OCI-LY7 (cell line): ENCODE measurements at regions not wholly inside any gene's neighbourhood (a gene's known extent, or its start where the extent isn't known, plus 50 kb on each side); places are given as distances from the start of the nearest gene placed in this dataset.

Experiments
- BruUV-seq: library from RNA; stranded (reverse); fragments of 400-500 nt; replicated peaks from 2 replicates; lab custom pipeline; 2021; lab: Mats Ljungman, UMichigan
- CTCF ChIA-PET: fragments of 300-600 bp; sonication (Branson Sonifier 250); formaldehyde crosslinking; loops from one replicate; lab custom pipeline; 2022; ENCODE audit warnings: antibody characterized with exemption; ENCODE audit not compliant: unreplicated experiment; lab: Charles Lee
- POLR2A ChIA-PET: fragments of 300-600 bp; sonication (Branson Sonifier 250); formaldehyde crosslinking; loops from one replicate; lab custom pipeline; 2022; ENCODE audit warnings: antibody characterized with exemption; lab: Charles Lee
- DNase-seq: peaks from one replicate; pipeline ENCODE4 v3.0.0-alpha.2; 2015; ENCODE audit warnings: low spot score
- H2AFZ ChIP-seq: fragments of 200-600 bp; sonication (generic), shearing (Covaris generic); 2 replicates; pipeline ENCODE4 v1.6.1; 2014; ENCODE audit warnings: mild to moderate bottlenecking, antibody characterized with exemption, low read length, moderate library complexity
- H3K27ac ChIP-seq: fragments of 200-600 bp; sonication (generic); 2 replicates; pipeline ENCODE4 v1.5.1; 2014; ENCODE audit warnings: mixed run types, low read depth, mild to moderate bottlenecking, moderate library complexity, low read length, inconsistent platforms; ENCODE audit not compliant: poor library complexity, severe bottlenecking
- H3K36me3 ChIP-seq: fragments of 200-600 bp; sonication (generic); 2 replicates; pipeline ENCODE4 v1.6.1; 2014; ENCODE audit warnings: mild to moderate bottlenecking, antibody characterized with exemption, low read length, moderate library complexity, mixed read lengths; ENCODE audit not compliant: insufficient read depth
- H3K4me1 ChIP-seq: fragments of 200-600 bp; sonication (generic); 2 replicates; pipeline ENCODE4 v1.5.1; 2014; ENCODE audit warnings: mild to moderate bottlenecking, low read length; ENCODE audit not compliant: insufficient read depth, poor library complexity, severe bottlenecking
- H3K4me2 ChIP-seq: fragments of 200-600 bp; sonication (generic); 2 replicates; pipeline ENCODE4 v1.6.1; 2014; ENCODE audit warnings: mild to moderate bottlenecking, low read length
- H3K4me3 ChIP-seq: fragments of 200-600 bp; sonication (generic); 2 replicates; pipeline ENCODE4 v1.5.1; 2014; ENCODE audit warnings: mild to moderate bottlenecking, low read depth, low read length; ENCODE audit not compliant: poor library complexity, severe bottlenecking
- H3K79me2 ChIP-seq: fragments of 200-600 bp; sonication (generic); 2 replicates; pipeline ENCODE4 v1.6.1; 2016; ENCODE audit warnings: low read depth, mild to moderate bottlenecking, low read length, moderate library complexity, mixed read lengths; ENCODE audit not compliant: insufficient read depth
- H3K9me2 ChIP-seq: fragments of 200-600 bp; sonication (generic); 2 replicates; pipeline ENCODE4 v1.6.1; 2016; ENCODE audit warnings: mild to moderate bottlenecking, low read length, mixed read lengths; ENCODE audit not compliant: insufficient read depth
- H3K9me3 ChIP-seq: fragments of 200-600 bp; sonication (generic); 2 replicates; pipeline ENCODE4 v1.6.1; 2014; ENCODE audit warnings: mild to moderate bottlenecking, mixed run types, low read length, mixed read lengths
- H4K20me1 ChIP-seq: fragments of 200-600 bp; sonication (generic); 2 replicates; pipeline ENCODE4 v1.6.1; 2014; ENCODE audit warnings: mild to moderate bottlenecking, antibody characterized with exemption, low read length, moderate library complexity, mixed read lengths; ENCODE audit not compliant: insufficient read depth
- EZH2phosphoT487 ChIP-seq: fragments of 200-600 bp; sonication (generic); IDR thresholded peaks from 2 replicates; pipeline ENCODE4 v1.6.1; 2018; ENCODE audit warnings: low read depth, borderline replicate concordance, mild to moderate bottlenecking, mixed run types, antibody characterized with exemption, low read length, moderate library complexity, mixed read lengths
- intact Hi-C: fragments of 100-400 bp; cut with micrococcal nuclease; formaldehyde crosslinking; loops from one replicate; pipeline ENCODE4 v1.10.0; 2022; ENCODE audit not compliant: unreplicated experiment
- TF ChIP-seq, protein P1 (sequence below): fragments of 200-600 bp; sonication (generic); conservative IDR thresholded peaks from 2 replicates; pipeline ENCODE4 v1.5.1; 2014; ENCODE audit warnings: mild to moderate bottlenecking, antibody characterized with exemption, low read length, moderate library complexity, mixed read lengths

DNA sequence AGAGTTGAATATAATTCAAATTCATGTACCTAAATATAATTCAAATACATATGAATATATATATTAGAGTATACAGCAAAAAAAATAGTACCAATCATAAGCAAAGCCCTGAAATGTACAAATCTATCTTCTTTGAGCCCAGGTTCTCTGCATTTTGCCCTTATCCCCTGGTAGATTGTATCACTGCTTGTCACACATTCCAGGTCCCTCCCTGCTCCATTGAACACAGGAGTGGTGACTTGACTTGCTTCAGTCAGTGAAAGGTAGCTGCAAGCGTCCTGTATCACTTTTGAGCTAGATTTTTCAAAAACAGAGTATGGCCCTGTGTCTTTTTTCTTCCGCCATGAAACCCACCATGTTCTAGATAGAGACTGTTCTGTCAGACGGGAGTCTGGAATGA lies 369.4 kb downstream of the LIG4 start:
- CTCF ChIA-PET: no interaction called here
- POLR2A ChIA-PET: interaction anchor here (0.6 kb wide), 1 partner anchor 288 kb away, joined by 3 read pairs; no protein-coding TSS in a partner anchor
- no peak for DNase-seq
- Histone ChIP-seq H3K4me3 (no peak overlapping the region), H3K79me2 (no peaks in the 10 kb centered on the region), H2AFZ (no peak overlapping the region), H3K9me3 (no peaks in the 10 kb centered on the region), H3K9me2 (no peaks in the 10 kb centered on the region), H3K4me2 (no peak overlapping the region), H3K27ac (no peak overlapping the region), H4K20me1 (no peaks in the 10 kb centered on the region), H3K4me1 (no peaks in the 10 kb centered on the region), H3K36me3 (no peaks in the 10 kb centered on the region)
- TF ChIP-seq EZH2phosphoT487: no peak
- BruUV-seq: no TSS peak
- intact Hi-C loops: no loop called here

GRCh38 chr13:107843681-107844080 lies 371.7 kb downstream of the LIG4 start:
- no peak for DNase-seq
- H3K9me3 ChIP-seq: no peaks in the 10 kb centered on the region
- no peak overlapping the region for H3K4me3 ChIP-seq
- H2AFZ ChIP-seq: no peak overlapping the region
- no peak overlapping the region for H3K27ac ChIP-seq
- H3K36me3 ChIP-seq: no peaks in the 10 kb centered on the region
- H3K79me2 ChIP-seq: no peaks in the 10 kb centered on the region
- ChIA-PET POLR2A (no interaction called here), CTCF (no interaction called here)
- intact Hi-C loops: no loop called here
- BruUV-seq: no TSS peak
- no peaks in the 10 kb centered on the region for H4K20me1 ChIP-seq
- no peak overlapping the region for H3K4me2 ChIP-seq
- H3K9me2 ChIP-seq: no peaks in the 10 kb centered on the region
- no peaks in the 10 kb centered on the region for H3K4me1 ChIP-seq
- TF ChIP-seq, protein P1, sequence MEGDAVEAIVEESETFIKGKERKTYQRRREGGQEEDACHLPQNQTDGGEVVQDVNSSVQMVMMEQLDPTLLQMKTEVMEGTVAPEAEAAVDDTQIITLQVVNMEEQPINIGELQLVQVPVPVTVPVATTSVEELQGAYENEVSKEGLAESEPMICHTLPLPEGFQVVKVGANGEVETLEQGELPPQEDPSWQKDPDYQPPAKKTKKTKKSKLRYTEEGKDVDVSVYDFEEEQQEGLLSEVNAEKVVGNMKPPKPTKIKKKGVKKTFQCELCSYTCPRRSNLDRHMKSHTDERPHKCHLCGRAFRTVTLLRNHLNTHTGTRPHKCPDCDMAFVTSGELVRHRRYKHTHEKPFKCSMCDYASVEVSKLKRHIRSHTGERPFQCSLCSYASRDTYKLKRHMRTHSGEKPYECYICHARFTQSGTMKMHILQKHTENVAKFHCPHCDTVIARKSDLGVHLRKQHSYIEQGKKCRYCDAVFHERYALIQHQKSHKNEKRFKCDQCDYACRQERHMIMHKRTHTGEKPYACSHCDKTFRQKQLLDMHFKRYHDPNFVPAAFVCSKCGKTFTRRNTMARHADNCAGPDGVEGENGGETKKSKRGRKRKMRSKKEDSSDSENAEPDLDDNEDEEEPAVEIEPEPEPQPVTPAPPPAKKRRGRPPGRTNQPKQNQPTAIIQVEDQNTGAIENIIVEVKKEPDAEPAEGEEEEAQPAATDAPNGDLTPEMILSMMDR: no peak
- TF ChIP-seq EZH2phosphoT487: no peak

DNA sequence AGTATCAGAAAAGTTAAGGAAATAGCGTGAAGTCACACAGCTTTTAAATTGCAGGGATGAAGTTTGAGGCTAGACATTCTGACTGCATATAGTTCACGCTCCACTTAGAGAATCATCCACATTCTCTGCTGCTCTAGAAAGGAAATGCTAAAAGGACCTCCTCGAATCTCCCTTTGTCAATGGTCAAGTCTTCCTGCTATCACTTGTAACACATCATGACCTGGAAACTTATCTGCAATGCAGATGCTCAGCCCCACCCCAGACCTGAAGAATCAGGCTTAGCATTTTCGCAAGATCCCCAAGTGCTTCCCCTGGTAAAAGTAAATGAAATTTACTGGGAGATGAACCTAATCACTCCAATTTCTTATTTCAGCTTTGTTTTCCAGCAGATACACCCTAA lies 372.1 kb downstream of the LIG4 start:
- Histone ChIP-seq H3K27ac (no peak overlapping the region), H3K79me2 (no peaks in the 10 kb centered on the region), H3K9me2 (no peaks in the 10 kb centered on the region), H4K20me1 (no peaks in the 10 kb centered on the region), H3K4me3 (no peak overlapping the region), H3K4me1 (no peaks in the 10 kb centered on the region), H3K9me3 (no peaks in the 10 kb centered on the region), H3K4me2 (no peak overlapping the region), H2AFZ (no peak overlapping the region), H3K36me3 (no peaks in the 10 kb centered on the region)
- no peak for TF ChIP-seq EZH2phosphoT487
- TF ChIP-seq, protein P1: no peak
- ChIA-PET POLR2A (no interaction called here), CTCF (no interaction called here)
- intact Hi-C loops: no loop called here
- no peak for DNase-seq
- BruUV-seq: no TSS peak
